H1 (cell line): ENCODE measurements at regions not wholly inside any gene's neighbourhood (a gene's known extent, or its start where the extent isn't known, plus 50 kb on each side); places are given as distances from the start of the nearest gene placed in this dataset.

Experiments used
- CTCF ChIA-PET: fragments of 300-600 bp; sonication (Branson Sonifier 250); formaldehyde crosslinking; loops from one replicate; lab custom pipeline; 2021; ENCODE audit not compliant: partially characterized antibody; lab: Charles Lee
- POLR2A ChIA-PET: fragments of 300-600 bp; sonication (Branson Sonifier 250); formaldehyde crosslinking; loops from one replicate; lab custom pipeline; 2021; ENCODE audit warnings: inconsistent platforms; ENCODE audit not compliant: partially characterized antibody; lab: Charles Lee
- DNase-seq, 2 experiments: peaks; one replicate each; pipeline versions ENCODE4 v3.0.0 to v3.0.0-alpha.2; 2010 to 2022; ENCODE audit warnings: low spot score in 2 of 2, low read depth in 1 of 2, mixed read lengths in 1 of 2
- FAIRE-seq: peaks from 2 replicates; lab custom pipeline; 2011; peaks lifted over from hg19 to GRCh38; lab: Jason Lieb, UNC
- H2AFZ ChIP-seq: 2 replicates; pipeline ENCODE4 v1.8.1; 2012; ENCODE audit warnings: low read length, inconsistent platforms
- H2AK5ac ChIP-seq: 2 replicates; pipeline ENCODE4 v1.6.1; 2013; ENCODE audit warnings: low read depth, low read length
- H2BK120ac ChIP-seq: replicated peaks from 2 replicates; pipeline ENCODE3; 2013; ENCODE audit warnings: low read depth, low read length, inconsistent platforms
- H2BK12ac ChIP-seq: 2 replicates; pipeline ENCODE4 v1.6.1; 2013; ENCODE audit warnings: low read depth, low read length
- H2BK15ac ChIP-seq: 2 replicates; pipeline ENCODE4 v1.6.1; 2013; ENCODE audit warnings: low read length
- H2BK20ac ChIP-seq: 2 replicates; pipeline ENCODE4 v1.6.1; 2013; ENCODE audit warnings: low read length
- H2BK5ac ChIP-seq: 2 replicates; pipeline ENCODE4 v1.6.1; 2013; ENCODE audit warnings: low read depth, low read length
- H3K14ac ChIP-seq: 2 replicates; pipeline ENCODE4 v1.6.1; 2013; ENCODE audit warnings: inconsistent platforms; ENCODE audit not compliant: insufficient read length
- H3K18ac ChIP-seq: 2 replicates; pipeline ENCODE4 v1.6.1; 2013; ENCODE audit warnings: low read length; ENCODE audit errors: extremely low read depth
- H3K23ac ChIP-seq: 2 replicates; pipeline ENCODE4 v1.6.1; 2013; ENCODE audit warnings: inconsistent platforms; ENCODE audit not compliant: insufficient read length
- H3K23me2 ChIP-seq: 2 replicates; pipeline ENCODE4 v1.6.1; 2013; ENCODE audit warnings: low read depth, low read length
- H3K27ac ChIP-seq: 2 replicates; pipeline ENCODE4 v1.6.1; 2011; ENCODE audit warnings: low read depth, low read length, inconsistent platforms
- H3K27me3 ChIP-seq, 4 experiments: replicated peaks in 1 of 4; 1 replicate in 1 of 4; 2 replicates in 3 of 4; pipeline versions ENCODE4 v1.6.1 to v1.8.1; 2011 to 2013; ENCODE audit warnings: low read length in 3 of 4, mild to moderate bottlenecking in 3 of 4, inconsistent platforms in 2 of 4, mixed read lengths in 2 of 4, moderate library complexity in 1 of 4; ENCODE audit not compliant: control insufficient read depth in 3 of 4, insufficient read depth in 3 of 4; ENCODE audit errors: extremely low read depth in 1 of 4
- H3K36me3 ChIP-seq, 4 experiments: 2 replicates each; pipeline versions ENCODE4 v1.6.1 to v1.8.1; 2011 to 2013; ENCODE audit warnings: mild to moderate bottlenecking in 4 of 4, low read length in 3 of 4, moderate library complexity in 2 of 4, control low read depth in 1 of 4, inconsistent platforms in 1 of 4; ENCODE audit not compliant: insufficient read depth in 4 of 4, control insufficient read depth in 2 of 4
- H3K4ac ChIP-seq: replicated peaks from 2 replicates; pipeline ENCODE3; 2013; ENCODE audit warnings: low read length, low read depth, mixed read lengths, inconsistent platforms; ENCODE audit not compliant: insufficient read length
- H3K4me1 ChIP-seq, 4 experiments: replicated peaks in 1 of 4; 1 replicate in 1 of 4; 2 replicates in 3 of 4; pipeline versions ENCODE4 v1.6.1 to v1.8.1; 2011 to 2013; ENCODE audit warnings: low read length in 3 of 4, inconsistent platforms in 2 of 4, mixed read lengths in 1 of 4; ENCODE audit not compliant: insufficient read depth in 4 of 4, control insufficient read depth in 3 of 4
- H3K4me2 ChIP-seq, 2 experiments: 2 replicates each; pipeline versions ENCODE4 v1.6.1 to v1.8.1; 2011 to 2013; ENCODE audit warnings: low read depth in 2 of 2, low read length in 2 of 2, control low read depth in 1 of 2, inconsistent platforms in 1 of 2, mild to moderate bottlenecking in 1 of 2; ENCODE audit not compliant: insufficient read depth in 1 of 2
- H3K4me3 ChIP-seq, 4 experiments: fragments of 200-600, 300-600 bp in 1 of 4; sonication (generic), shearing (Covaris generic), sonication (Bioruptor Twin) in 1 of 4; 2 replicates each; pipeline versions ENCODE4 v1.5.1 to v1.8.1; 2011 to 2016; ENCODE audit warnings: low read length in 4 of 4, low read depth in 3 of 4, control low read depth in 2 of 4, inconsistent platforms in 2 of 4, mild to moderate bottlenecking in 2 of 4, mixed read lengths in 1 of 4, moderate library complexity in 1 of 4; ENCODE audit not compliant: insufficient read depth in 2 of 4; ENCODE audit errors: extremely low read depth in 1 of 4
- H3K56ac ChIP-seq: replicated peaks from 2 replicates; pipeline ENCODE3; 2013; ENCODE audit warnings: low read depth, mild to moderate bottlenecking, mixed read lengths, low read length, inconsistent platforms; ENCODE audit not compliant: insufficient read length
- H3K79me1 ChIP-seq: 2 replicates; pipeline ENCODE4 v1.6.1; 2013; ENCODE audit warnings: low read depth, low read length, control low read depth
- H3K79me2 ChIP-seq, 2 experiments: 2 replicates each; pipeline versions ENCODE4 v1.6.1 to v1.8.1; 2012 to 2013; ENCODE audit warnings: low read length in 2 of 2, mild to moderate bottlenecking in 2 of 2, inconsistent platforms in 1 of 2; ENCODE audit not compliant: insufficient read depth in 2 of 2, control insufficient read depth in 1 of 2
- H3K9ac ChIP-seq, 4 experiments: replicated peaks in 1 of 4; 1 replicate in 1 of 4; 2 replicates in 3 of 4; pipeline versions ENCODE4 v1.6.1 to v1.8.1; 2011 to 2013; ENCODE audit warnings: low read depth in 3 of 4, low read length in 3 of 4, control low read depth in 2 of 4, mild to moderate bottlenecking in 2 of 4, moderate library complexity in 2 of 4, inconsistent platforms in 1 of 4; ENCODE audit errors: extremely low read depth in 1 of 4
- H3K9me3 ChIP-seq, 2 experiments: 2 replicates each; pipeline versions ENCODE4 v1.6.1 to v1.8.1; 2012 to 2013; ENCODE audit warnings: mild to moderate bottlenecking in 2 of 2, moderate library complexity in 2 of 2, control low read depth in 1 of 2, inconsistent platforms in 1 of 2, low read depth in 1 of 2, low read length in 1 of 2, mixed read lengths in 1 of 2; ENCODE audit not compliant: insufficient read depth in 2 of 2
- H4K20me1 ChIP-seq, 2 experiments: replicated peaks in 1 of 2; 2 replicates each; pipeline versions ENCODE3 to v1.8.1; 2011 to 2013; ENCODE audit warnings: inconsistent platforms in 2 of 2, low read length in 2 of 2, mild to moderate bottlenecking in 1 of 2; ENCODE audit not compliant: insufficient read depth in 2 of 2, control insufficient read depth in 1 of 2
- H4K5ac ChIP-seq: 2 replicates; pipeline ENCODE4 v1.6.1; 2013; ENCODE audit warnings: low read length, low read depth, mixed read lengths, inconsistent platforms; ENCODE audit not compliant: insufficient read length
- H4K8ac ChIP-seq: 2 replicates; pipeline ENCODE4 v1.8.0; 2013; ENCODE audit warnings: mild to moderate bottlenecking, moderate library complexity, low read length, inconsistent platforms; ENCODE audit not compliant: insufficient read depth; ENCODE audit errors: extremely low read depth
- H4K91ac ChIP-seq: replicated peaks from 2 replicates; pipeline ENCODE3; 2013; ENCODE audit warnings: low read length, mixed read lengths, inconsistent platforms; ENCODE audit not compliant: insufficient read length
- ATF3 ChIP-seq: IDR thresholded peaks from 2 replicates; pipeline ENCODE4 v1.6.1; 2011; ENCODE audit warnings: low read depth, mild to moderate bottlenecking, low read length; ENCODE audit not compliant: insufficient read depth
- POU5F1 ChIP-seq: IDR thresholded peaks from 2 replicates; pipeline ENCODE4 v1.6.1; 2011; ENCODE audit warnings: low read depth, mild to moderate bottlenecking, low read length, moderate library complexity
- WGBS, 2 experiments: shearing (Covaris generic) in 1 of 2; methylation state at CpG; one replicate each; pipeline versions ENCODE4 v1.1.6 to v1.1.7; 2013 to 2015; ENCODE audit warnings: low lambda C conversion rate in 2 of 2, mixed read lengths in 2 of 2, inconsistent platforms in 1 of 2, low coverage in 1 of 2, missing lambda C conversion rate in 1 of 2; ENCODE audit not compliant: insufficient replicate concordance in 2 of 2, insufficient coverage in 1 of 2, insufficient read length in 1 of 2; ENCODE audit errors: extremely low coverage in 1 of 2, missing lambda C conversion rate in 1 of 2; 5-methylcytosine and 5-hydroxymethylcytosine counted together

- Histone ChIP-seq H2AK5ac (no peak overlapping the region), H3K27ac (no peak overlapping the region), H4K8ac (no peak overlapping the region), H3K9me3 (no peaks in the 10 kb centered on the region), H3K4me2 (no peak overlapping the region), H4K20me1 (no peaks in the 10 kb centered on the region), H3K36me3 (no peaks in the 10 kb centered on the region), H3K23ac (no peak overlapping the region), H3K9ac (no peak overlapping the region), H3K18ac (no peak overlapping the region), H3K4ac (no peak overlapping the region), H3K4me1 (no peaks in the 10 kb centered on the region), H3K23me2 (no peaks in the 10 kb centered on the region), H2BK12ac (no peak overlapping the region), H3K27me3 (no peaks in the 10 kb centered on the region), H2BK15ac (no peak overlapping the region), H3K14ac (no peak overlapping the region), H4K91ac (no peak overlapping the region), H2BK20ac (no peak overlapping the region), H3K79me2 (no peaks in the 10 kb centered on the region), H2AFZ (no peak overlapping the region), H4K5ac (no peak overlapping the region), H2BK5ac (no peak overlapping the region), H3K4me3 (no peak overlapping the region), H3K56ac (no peak overlapping the region), H2BK120ac (no peak overlapping the region), H3K79me1 (no peaks in the 10 kb centered on the region)
- TF ChIP-seq POU5F1, result no peak
- no peak for TF ChIP-seq ATF3
- no peak for DNase-seq
- no peak for FAIRE-seq
- CTCF ChIA-PET, result interaction anchor here (0.6 kb wide), 1 partner anchor 227 kb away, joined by 3 read pairs; no protein-coding TSS in a partner anchor
- POLR2A ChIA-PET, result no interaction called here
- WGBS, 2 experiments, result 89% methylated on average over 1 of the region's 1 CpG; no CpG with 5 or more reads in 1 of the 2 experiments
These were observed 340.4 kb upstream of the FBXO33 start for GRCh38 chr14:39772627-39773026.
